Stomach (tissue), 4 donors: ENCODE measurements at regions not wholly inside any gene's neighbourhood (a gene's known extent, or its start where the extent isn't known, plus 50 kb on each side); places are given as distances from the start of the nearest gene placed in this dataset.

Source experiments
- POLR2A ChIP-seq, 4 donors: fragments of 450-650 bp; IDR thresholded peaks; one replicate each; pipeline ENCODE4 v1.6.1; 2016; ENCODE audit warnings: antibody characterized with exemption in 4 of 4, control low read depth in 2 of 4, mild to moderate bottlenecking in 1 of 4, moderate library complexity in 1 of 4
- TF ChIP-seq, protein P1 (sequence below), 7 experiments: fragments of 450-650 bp in 4 of 7; fragments of 200-600 bp in 3 of 7; sonication (generic) in 3 of 7; IDR thresholded peaks; one replicate each; pipeline ENCODE4 v1.5.1; 2016 to 2019; ENCODE audit warnings: antibody characterized with exemption in 7 of 7, control low read depth in 2 of 7, mild to moderate bottlenecking in 1 of 7

DNA sequence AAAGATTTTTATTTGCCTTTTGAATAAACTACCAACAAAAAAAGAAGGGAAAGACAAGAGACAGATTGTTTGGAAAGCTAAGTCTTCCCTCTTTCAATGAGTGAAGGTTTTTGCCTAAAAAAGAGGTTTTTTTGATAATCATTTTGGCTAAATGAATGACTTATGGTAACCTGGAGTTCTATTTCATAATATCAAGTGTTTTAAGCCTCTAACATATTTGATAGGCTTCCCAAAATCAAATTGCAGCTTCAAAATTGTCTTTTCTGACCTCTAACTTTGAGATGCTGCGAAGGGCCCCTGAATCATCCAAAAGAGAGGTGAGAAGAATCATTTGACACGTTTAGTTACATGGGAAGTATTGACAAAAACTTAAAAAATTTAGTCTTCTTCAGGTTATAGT lies 53.0 kb upstream of the NAMPT start:
- TF ChIP-seq, protein P1, sequence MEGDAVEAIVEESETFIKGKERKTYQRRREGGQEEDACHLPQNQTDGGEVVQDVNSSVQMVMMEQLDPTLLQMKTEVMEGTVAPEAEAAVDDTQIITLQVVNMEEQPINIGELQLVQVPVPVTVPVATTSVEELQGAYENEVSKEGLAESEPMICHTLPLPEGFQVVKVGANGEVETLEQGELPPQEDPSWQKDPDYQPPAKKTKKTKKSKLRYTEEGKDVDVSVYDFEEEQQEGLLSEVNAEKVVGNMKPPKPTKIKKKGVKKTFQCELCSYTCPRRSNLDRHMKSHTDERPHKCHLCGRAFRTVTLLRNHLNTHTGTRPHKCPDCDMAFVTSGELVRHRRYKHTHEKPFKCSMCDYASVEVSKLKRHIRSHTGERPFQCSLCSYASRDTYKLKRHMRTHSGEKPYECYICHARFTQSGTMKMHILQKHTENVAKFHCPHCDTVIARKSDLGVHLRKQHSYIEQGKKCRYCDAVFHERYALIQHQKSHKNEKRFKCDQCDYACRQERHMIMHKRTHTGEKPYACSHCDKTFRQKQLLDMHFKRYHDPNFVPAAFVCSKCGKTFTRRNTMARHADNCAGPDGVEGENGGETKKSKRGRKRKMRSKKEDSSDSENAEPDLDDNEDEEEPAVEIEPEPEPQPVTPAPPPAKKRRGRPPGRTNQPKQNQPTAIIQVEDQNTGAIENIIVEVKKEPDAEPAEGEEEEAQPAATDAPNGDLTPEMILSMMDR (IDR thresholded peaks at IDR 0.05) = no peak
- no peak for TF ChIP-seq POLR2A (IDR thresholded peaks at IDR 0.05)
